Transverse colon (tissue), 4 donors: ENCODE measurements at regions not wholly inside any gene's neighbourhood (a gene's known extent, or its start where the extent isn't known, plus 50 kb on each side); places are given as distances from the start of the nearest gene placed in this dataset.

Source experiments
- CTCF ChIP-seq, 5 experiments: fragments of 200-600 bp in 3 of 5; fragments of 450-650 bp in 2 of 5; sonication (generic) in 3 of 5; IDR thresholded peaks; 1 replicate in 2 of 5; 2 replicates in 3 of 5; pipeline ENCODE4 v1.5.1; 2016 to 2017; ENCODE audit warnings: antibody characterized with exemption in 5 of 5, inconsistent platforms in 3 of 5, mild to moderate bottlenecking in 2 of 5, moderate library complexity in 1 of 5
- EP300 ChIP-seq: sonication (generic); formaldehyde crosslinking; IDR thresholded peaks from one replicate; pipeline ENCODE4 v1.6.1; 2017; ENCODE audit warnings: antibody characterized with exemption, low read depth
- POLR2A ChIP-seq: fragments of 450-650 bp; IDR thresholded peaks from one replicate; pipeline ENCODE4 v1.6.1; 2016; ENCODE audit warnings: antibody characterized with exemption, mild to moderate bottlenecking, moderate library complexity
- POLR2AphosphoS5 ChIP-seq, 3 donors: sonication (generic); formaldehyde crosslinking; IDR thresholded peaks; one replicate each; pipeline ENCODE4 v1.6.1; 2016; ENCODE audit warnings: antibody characterized with exemption in 3 of 3

- TF ChIP-seq CTCF (IDR thresholded peaks at IDR 0.05) (no peak), EP300 (no peak), POLR2A (no peak), POLR2AphosphoS5 (IDR thresholded peaks at IDR 0.05) (no peak)
Observed at GRCh38 chr2:147589127-147589526, 255.7 kb upstream of the ACVR2A start.
